ENCODE measurements at regions not wholly inside any gene's neighbourhood (a gene's known extent, or its start where the extent isn't known, plus 50 kb on each side); places are given as distances from the start of the nearest gene placed in this dataset.
"Not testable (repeated sequence)": the region's sequence is repeated elsewhere in the genome, so short reads cannot be mapped to it uniquely, and the experiment has no call there.

- no peak for DNase-seq (ENCODE audit: low spot score)
Observed at GRCh38 chr21:31530897-31531705, 128.4 kb upstream of the SOD1 start.

GRCh38 chr21:31530364-31530763, 129.1 kb upstream of the SOD1 start:
- no peak for DNase-seq (ENCODE audit: low spot score)

- no peak for DNase-seq (ENCODE audit: low spot score)
Observed at GRCh38 chr21:31529406-31529805, 130.1 kb upstream of the SOD1 start.

GRCh38 chr21:31526040-31526439, 133.5 kb upstream of the SOD1 start:
- DNase-seq (ENCODE audit: low spot score) = no peak

GRCh38 chr21:31524140-31524539, 135.4 kb upstream of the SOD1 start:
- DNase-seq (ENCODE audit: low spot score) = no peak

GRCh38 chr21:31521515-31521914, 138.0 kb upstream of the SOD1 start:
- DNase-seq (ENCODE audit: low spot score) = no peak

GRCh38 chr21:31520561-31521098, 138.9 kb upstream of the SOD1 start:
- DNase-seq (ENCODE audit: low spot score) = no peak

GRCh38 chr21:31518580-31518979, 140.9 kb upstream of the SOD1 start:
- DNase-seq (ENCODE audit: low spot score) = no peak

GRCh38 chr21:31517664-31518414, 141.7 kb upstream of the SOD1 start:
- DNase-seq (ENCODE audit: low spot score) = no peak

GRCh38 chr21:31515253-31515652, 144.2 kb upstream of the SOD1 start:
- no peak for DNase-seq (ENCODE audit: low spot score)

GRCh38 chr21:31514598-31514997, 144.9 kb upstream of the SOD1 start:
- DNase-seq (ENCODE audit: low spot score) = no peak

GRCh38 chr21:31513541-31513940, 146.0 kb upstream of the SOD1 start:
- DNase-seq (ENCODE audit: low spot score) = not testable (repeated sequence)

- not testable (repeated sequence) for DNase-seq (ENCODE audit: low spot score)
Observed at GRCh38 chr21:31511999-31512398, 147.5 kb upstream of the SOD1 start.

- no peak for DNase-seq (ENCODE audit: low spot score)
Observed at GRCh38 chr21:31511258-31511657, 148.2 kb upstream of the SOD1 start.

- DNase-seq (ENCODE audit: low spot score) = no peak
Observed at GRCh38 chr21:31509194-31510017, 150.1 kb upstream of the SOD1 start.

- no peak for DNase-seq (ENCODE audit: low spot score)
Observed at GRCh38 chr21:31505975-31506374, 153.5 kb upstream of the SOD1 start.

GRCh38 chr21:31503939-31504338, 155.6 kb upstream of the SOD1 start:
- DNase-seq (ENCODE audit: low spot score) = no peak

- no peak for DNase-seq (ENCODE audit: low spot score)
Observed at GRCh38 chr21:31503467-31503866, 156.0 kb upstream of the SOD1 start.

- no peak for DNase-seq (ENCODE audit: low spot score)
Observed at GRCh38 chr21:31502537-31503143, 156.9 kb upstream of the SOD1 start.

GRCh38 chr21:31501926-31502325, 157.6 kb upstream of the SOD1 start:
- DNase-seq (ENCODE audit: low spot score) = no peak

GRCh38 chr21:31500982-31501381, 156.9 kb upstream of the TIAM1 start:
- no peak for DNase-seq (ENCODE audit: low spot score)

GRCh38 chr21:31500071-31500470, 156.0 kb upstream of the TIAM1 start:
- DNase-seq (ENCODE audit: low spot score) = no peak

Data from hepatic stellate cell (primary cell).